ENCODE measurements at regions not wholly inside any gene's neighbourhood (a gene's known extent, or its start where the extent isn't known, plus 50 kb on each side); places are given as distances from the start of the nearest gene placed in this dataset.

GRCh38 chr11:119804698-119805097 is 75.7 kb upstream of the NECTIN1 start:
- TF ChIP-seq ZBED1 (IDR thresholded peaks at IDR 0.05) (no peak), ZFPM2 (CRISPR knock-in tag; IDR thresholded peaks at IDR 0.05) (no peak)
- TF ChIP-seq, protein P1, sequence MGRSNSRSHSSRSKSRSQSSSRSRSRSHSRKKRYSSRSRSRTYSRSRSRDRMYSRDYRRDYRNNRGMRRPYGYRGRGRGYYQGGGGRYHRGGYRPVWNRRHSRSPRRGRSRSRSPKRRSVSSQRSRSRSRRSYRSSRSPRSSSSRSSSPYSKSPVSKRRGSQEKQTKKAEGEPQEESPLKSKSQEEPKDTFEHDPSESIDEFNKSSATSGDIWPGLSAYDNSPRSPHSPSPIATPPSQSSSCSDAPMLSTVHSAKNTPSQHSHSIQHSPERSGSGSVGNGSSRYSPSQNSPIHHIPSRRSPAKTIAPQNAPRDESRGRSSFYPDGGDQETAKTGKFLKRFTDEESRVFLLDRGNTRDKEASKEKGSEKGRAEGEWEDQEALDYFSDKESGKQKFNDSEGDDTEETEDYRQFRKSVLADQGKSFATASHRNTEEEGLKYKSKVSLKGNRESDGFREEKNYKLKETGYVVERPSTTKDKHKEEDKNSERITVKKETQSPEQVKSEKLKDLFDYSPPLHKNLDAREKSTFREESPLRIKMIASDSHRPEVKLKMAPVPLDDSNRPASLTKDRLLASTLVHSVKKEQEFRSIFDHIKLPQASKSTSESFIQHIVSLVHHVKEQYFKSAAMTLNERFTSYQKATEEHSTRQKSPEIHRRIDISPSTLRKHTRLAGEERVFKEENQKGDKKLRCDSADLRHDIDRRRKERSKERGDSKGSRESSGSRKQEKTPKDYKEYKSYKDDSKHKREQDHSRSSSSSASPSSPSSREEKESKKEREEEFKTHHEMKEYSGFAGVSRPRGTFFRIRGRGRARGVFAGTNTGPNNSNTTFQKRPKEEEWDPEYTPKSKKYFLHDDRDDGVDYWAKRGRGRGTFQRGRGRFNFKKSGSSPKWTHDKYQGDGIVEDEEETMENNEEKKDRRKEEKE (IDR thresholded peaks at IDR 0.05; ENCODE audit: borderline replicate concordance in 1 of 2, control insufficient read depth in 1 of 2, low read depth in 2 of 2, low read length in 1 of 2), result no peak
- TF ChIP-seq, protein P2, sequence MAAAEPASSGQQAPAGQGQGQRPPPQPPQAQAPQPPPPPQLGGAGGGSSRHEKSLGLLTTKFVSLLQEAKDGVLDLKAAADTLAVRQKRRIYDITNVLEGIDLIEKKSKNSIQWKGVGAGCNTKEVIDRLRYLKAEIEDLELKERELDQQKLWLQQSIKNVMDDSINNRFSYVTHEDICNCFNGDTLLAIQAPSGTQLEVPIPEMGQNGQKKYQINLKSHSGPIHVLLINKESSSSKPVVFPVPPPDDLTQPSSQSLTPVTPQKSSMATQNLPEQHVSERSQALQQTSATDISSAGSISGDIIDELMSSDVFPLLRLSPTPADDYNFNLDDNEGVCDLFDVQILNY (CRISPR knock-in tag; IDR thresholded peaks at IDR 0.05), result no peak

More at GRCh38 chr11:119804698-119805097, 75.7 kb upstream of the NECTIN1 start:
- ATAC-seq, result no peak
- FAIRE-seq, result no peak
- Histone ChIP-seq H3K9me1 (ENCODE audit: control insufficient read depth, insufficient read depth, low read length) (no peaks in the 10 kb centered on the region), H3K9ac (ENCODE audit: insufficient read depth in 1 of 2, low read depth in 2 of 2, low read length in 2 of 2) (no peak overlapping the region), H3K4me1 (replicated peaks in 1 of 2; ENCODE audit: control insufficient read depth in 2 of 2, insufficient read depth in 2 of 2, low read length in 2 of 2) (no peaks in the 10 kb centered on the region), H2AFZ (ENCODE audit: low read depth, low read length) (no peak overlapping the region), H3K27ac (ENCODE audit: extremely low read depth, low read depth, low read length) (no peak overlapping the region), H3K4me2 (ENCODE audit: insufficient read depth, low read length) (no peak overlapping the region), H3K27me3 (ENCODE audit: control insufficient read depth in 2 of 2, insufficient read depth in 2 of 2, low read length in 2 of 2) (peaks cover 0 to 47% of the 10 kb centered on the region in 2 experiments; a peak in 2 of 5 replicates), H3K4me3 (no peak overlapping the region), H4K20me1 (replicated peaks; ENCODE audit: control insufficient read depth, insufficient read depth, low read length) (peaks cover 8% of the 10 kb centered on the region), H3K9me3 (replicated peaks; ENCODE audit: control insufficient read depth, insufficient read depth, low read depth, low read length) (no peaks in the 10 kb centered on the region), H3K79me2 (ENCODE audit: control insufficient read depth, insufficient read depth, low read length) (no peaks in the 10 kb centered on the region), H3K36me3 (ENCODE audit: control insufficient read depth, insufficient read depth, low read length) (no peaks in the 10 kb centered on the region)
- in situ Hi-C loops (cut with MboI), result no loop called here
- BruUV-seq (replicated peaks), result no TSS peak
- intact Hi-C loops (cut with micrococcal nuclease), result no loop called here
- DNase-seq (ENCODE audit: extremely low read depth in 1 of 4, low spot score in 3 of 4), result no peak
- 0% methylated on average over 5 of the region's 5 CpGs for WGBS (ENCODE audit: insufficient coverage, low coverage, missing lambda C conversion rate)
- POLR2A ChIA-PET, result no interaction called here
- CTCF ChIA-PET (ENCODE audit: low intra/inter-chr PET ratio), result no interaction called here

Data from K562 (cell line).